Caco-2 (cell line): ENCODE measurements at regions not wholly inside any gene's neighbourhood (a gene's known extent, or its start where the extent isn't known, plus 50 kb on each side); places are given as distances from the start of the nearest gene placed in this dataset.

Experiments used
- BruUV-seq: library from RNA; stranded (reverse); fragments of 400-500 nt; replicated peaks from 2 replicates; lab custom pipeline; 2021; lab: Mats Ljungman, UMichigan
- CTCF ChIA-PET: fragments of 300-600 bp; sonication (Branson Sonifier 250); formaldehyde crosslinking; loops from one replicate; lab custom pipeline; 2022; ENCODE audit warnings: antibody characterized with exemption; lab: Charles Lee
- POLR2A ChIA-PET: fragments of 300-600 bp; sonication (Branson Sonifier 250); formaldehyde crosslinking; loops from one replicate; lab custom pipeline; 2022; ENCODE audit warnings: antibody characterized with exemption; lab: Charles Lee
- DNase-seq, 2 experiments: peaks; one replicate each; pipeline versions ENCODE4 v3.0.0 to v3.0.0-alpha.2; 2020 to 2022
- H3K27me3 ChIP-seq: replicated peaks from 2 replicates; pipeline ENCODE4 v1.6.0; 2011; ENCODE audit warnings: low read length; ENCODE audit not compliant: control insufficient read depth, insufficient read depth
- H3K36me3 ChIP-seq: 2 replicates; pipeline ENCODE4 v1.5.1; 2011; ENCODE audit warnings: low read length; ENCODE audit not compliant: control insufficient read depth, insufficient read depth
- H3K4me1 ChIP-seq: fragments of 250-450 bp; sonication (Bioruptor Pico); 2 replicates; pipeline ENCODE4 v1.5.1; 2020; ENCODE audit warnings: mild to moderate bottlenecking
- H3K4me3 ChIP-seq: 2 replicates; pipeline ENCODE4 v1.5.1; 2011; ENCODE audit warnings: low read depth, mild to moderate bottlenecking, control low read depth, low read length
- H3K9me3 ChIP-seq: fragments of 250-450 bp; sonication (Bioruptor Pico); 2 replicates; pipeline ENCODE4 v1.5.1; 2020; ENCODE audit warnings: mild to moderate bottlenecking, moderate library complexity
- H3K27ac Mint-ChIP-seq: one replicate; pipeline ENCODE4 v1.8.0; 2022; ENCODE audit warnings: mixed read lengths; ENCODE audit not compliant: unreplicated experiment
- H3K27me3 Mint-ChIP-seq: one replicate; pipeline ENCODE4 v1.8.0; 2022; ENCODE audit warnings: mixed read lengths; ENCODE audit not compliant: insufficient read depth, unreplicated experiment
- H3K36me3 Mint-ChIP-seq: one replicate; pipeline ENCODE4 v1.8.0; 2022; ENCODE audit warnings: mild to moderate bottlenecking, mixed read lengths; ENCODE audit not compliant: insufficient read depth, unreplicated experiment
- H3K4me1 Mint-ChIP-seq: one replicate; pipeline ENCODE4 v1.8.0; 2022; ENCODE audit warnings: low read depth, mixed read lengths; ENCODE audit not compliant: unreplicated experiment
- H3K4me3 Mint-ChIP-seq: one replicate; pipeline ENCODE4 v1.8.0; 2022; ENCODE audit warnings: mild to moderate bottlenecking, moderate library complexity, mixed read lengths; ENCODE audit not compliant: unreplicated experiment
- H3K9me3 Mint-ChIP-seq: one replicate; pipeline ENCODE4 v1.8.0; 2022; ENCODE audit warnings: mixed read lengths; ENCODE audit not compliant: unreplicated experiment
- CTCF ChIP-seq, 2 experiments: fragments of 200-600 bp in 1 of 2; IDR thresholded peaks; 1 replicate in 1 of 2; 2 replicates in 1 of 2; pipeline versions ENCODE4 v1.5.1 to v1.8.0; 2011 to 2022; ENCODE audit warnings: antibody characterized with exemption in 1 of 2, control low read depth in 1 of 2, inconsistent platforms in 1 of 2, low read depth in 1 of 2, low read length in 1 of 2, mild to moderate bottlenecking in 1 of 2, moderate library complexity in 1 of 2; ENCODE audit not compliant: insufficient read depth in 1 of 2, severe bottlenecking in 1 of 2, unreplicated experiment in 1 of 2
- intact Hi-C: fragments of 100-400 bp; cut with micrococcal nuclease; formaldehyde crosslinking; loops from one replicate; pipeline ENCODE4 v1.10.0; 2022; ENCODE audit not compliant: unreplicated experiment

DNA sequence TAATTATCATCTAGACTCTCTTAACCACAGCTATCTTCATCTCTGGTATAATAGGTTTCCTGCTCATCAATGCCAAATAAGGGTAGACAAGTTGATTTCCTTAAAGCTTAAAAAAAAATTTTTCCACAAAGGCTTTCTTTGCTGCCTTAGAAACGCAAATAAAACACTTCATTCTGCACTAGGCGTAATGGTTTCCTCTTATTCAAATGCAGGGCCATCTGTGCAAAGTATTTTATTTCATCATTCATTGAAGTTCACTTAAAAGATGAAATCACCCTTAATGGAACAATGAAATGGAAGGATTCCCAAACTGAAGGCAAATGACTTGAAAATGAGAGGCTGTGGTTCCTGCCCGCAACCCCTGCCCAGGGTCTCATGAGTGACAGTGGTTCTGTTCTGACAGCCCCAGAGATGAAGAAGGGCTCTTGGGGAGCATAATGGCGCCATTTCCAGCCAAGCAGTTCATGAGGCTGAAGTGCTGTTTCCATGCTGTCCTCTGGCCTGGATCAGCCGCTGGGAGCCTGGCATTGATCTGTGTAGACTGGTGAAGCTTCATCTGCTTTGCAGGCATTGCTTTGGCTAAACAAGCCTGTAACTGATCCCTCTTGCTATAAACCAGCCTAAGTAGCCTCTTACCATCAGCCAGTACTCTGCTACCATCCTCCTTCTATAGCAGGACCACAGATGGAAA is 276.9 kb upstream of the WWC1 start:
- intact Hi-C loops, result no loop called here
- H3K27me3 ChIP-seq, result no peaks in the 10 kb centered on the region

GRCh38 chr5:168015506-168015905 is 275.9 kb upstream of the WWC1 start:
- intact Hi-C loops, result no loop called here
- H3K4me1 ChIP-seq, result no peaks in the 10 kb centered on the region
- ChIA-PET CTCF (no interaction called here), POLR2A (no interaction called here)
- no peaks in the 10 kb centered on the region for H3K9me3 ChIP-seq
- no peak for TF ChIP-seq CTCF (IDR thresholded peaks at IDR 0.05; ENCODE audit: insufficient read depth in 1 of 2, low read depth in 1 of 2, low read length in 1 of 2, severe bottlenecking in 1 of 2, unreplicated experiment in 1 of 2)
- H3K4me3 Mint-ChIP-seq, result no peak overlapping the region
- no peaks in the 10 kb centered on the region for H3K4me1 Mint-ChIP-seq
- no peak for DNase-seq
- no peak overlapping the region for H3K4me3 ChIP-seq
- no peaks in the 10 kb centered on the region for H3K36me3 Mint-ChIP-seq
- no peak overlapping the region for H3K27ac Mint-ChIP-seq
- no peaks in the 10 kb centered on the region for H3K36me3 ChIP-seq
- BruUV-seq, result no TSS peak
- no peaks in the 10 kb centered on the region for H3K9me3 Mint-ChIP-seq
- no peaks in the 10 kb centered on the region for H3K27me3 ChIP-seq
- peaks cover 28% of the 10 kb centered on the region for H3K27me3 Mint-ChIP-seq

More for the DNA sequence above, 276.9 kb upstream of the WWC1 start:
- CTCF ChIA-PET, result no interaction called here
- Histone ChIP-seq H3K36me3 (no peaks in the 10 kb centered on the region), H3K4me3 (no peak overlapping the region), H3K4me1 (no peaks in the 10 kb centered on the region), H3K9me3 (no peaks in the 10 kb centered on the region)
- no peak for TF ChIP-seq CTCF (IDR thresholded peaks at IDR 0.05; ENCODE audit: insufficient read depth in 1 of 2, low read depth in 1 of 2, low read length in 1 of 2, severe bottlenecking in 1 of 2, unreplicated experiment in 1 of 2)
- no TSS peak for BruUV-seq
- DNase-seq, result no peak
- Mint-ChIP-seq H3K27ac (no peak overlapping the region), H3K9me3 (no peaks in the 10 kb centered on the region), H3K36me3 (no peaks in the 10 kb centered on the region), H3K4me3 (no peak overlapping the region), H3K4me1 (no peaks in the 10 kb centered on the region), H3K27me3 (peaks cover 29% of the 10 kb centered on the region)
- POLR2A ChIA-PET, result no interaction called here

GRCh38 chr5:168017313-168017712 is 274.1 kb upstream of the WWC1 start:
- Histone ChIP-seq H3K9me3 (no peaks in the 10 kb centered on the region), H3K27me3 (no peaks in the 10 kb centered on the region), H3K4me1 (no peaks in the 10 kb centered on the region), H3K4me3 (no peak overlapping the region), H3K36me3 (no peaks in the 10 kb centered on the region)
- DNase-seq, result no peak
- intact Hi-C loops, result no loop called here
- Mint-ChIP-seq H3K27ac (no peak overlapping the region), H3K4me1 (no peaks in the 10 kb centered on the region), H3K27me3 (peaks cover 29% of the 10 kb centered on the region), H3K36me3 (no peaks in the 10 kb centered on the region), H3K9me3 (no peaks in the 10 kb centered on the region), H3K4me3 (no peak overlapping the region)
- TF ChIP-seq CTCF (IDR thresholded peaks at IDR 0.05; ENCODE audit: insufficient read depth in 1 of 2, low read depth in 1 of 2, low read length in 1 of 2, severe bottlenecking in 1 of 2, unreplicated experiment in 1 of 2), result no peak
- BruUV-seq, result no TSS peak
- POLR2A ChIA-PET, result no interaction called here
- CTCF ChIA-PET, result no interaction called here
